Loucy (cell line): ENCODE measurements at regions not wholly inside any gene's neighbourhood (a gene's known extent, or its start where the extent isn't known, plus 50 kb on each side); places are given as distances from the start of the nearest gene placed in this dataset.

Experiments used
- CTCF ChIP-seq: fragments of 200-600 bp; sonication (generic); conservative IDR thresholded peaks from 2 replicates; pipeline ENCODE4 v1.5.1; 2014; ENCODE audit warnings: mild to moderate bottlenecking, antibody characterized with exemption, low read length
- EZH2phosphoT487 ChIP-seq: fragments of 200-600 bp; IDR thresholded peaks from 2 replicates; pipeline ENCODE4 v1.6.1; 2018; ENCODE audit warnings: antibody characterized with exemption, mild to moderate bottlenecking, moderate library complexity, borderline replicate concordance

- no peak for TF ChIP-seq CTCF
- TF ChIP-seq EZH2phosphoT487 = no peak
Observed at GRCh38 chr1:11387829-11388228, 91.1 kb upstream of the DISP3 start.
